PC-3 (cell line): ENCODE measurements at regions not wholly inside any gene's neighbourhood (a gene's known extent, or its start where the extent isn't known, plus 50 kb on each side); places are given as distances from the start of the nearest gene placed in this dataset.

ENCODE experiments used
- EZH2 ChIP-seq: fragments of 300-600 bp; sonication (generic); IDR thresholded peaks from one replicate; pipeline ENCODE4 v1.6.1; 2017; ENCODE audit warnings: antibody characterized with exemption, mild to moderate bottlenecking, low read length; ENCODE audit not compliant: unreplicated experiment
- EZH2phosphoT487 ChIP-seq: fragments of 300-600 bp; sonication (generic); IDR thresholded peaks from 2 replicates; pipeline ENCODE4 v1.6.1; 2018; ENCODE audit warnings: mild to moderate bottlenecking, antibody characterized with exemption, low read length, borderline replicate concordance
- TF ChIP-seq, protein P1 (sequence below): fragments of 300-600 bp; sonication (generic); conservative IDR thresholded peaks from 2 replicates; pipeline ENCODE4 v1.5.1; 2017; ENCODE audit warnings: antibody characterized with exemption, low read depth, mild to moderate bottlenecking, low read length

DNA sequence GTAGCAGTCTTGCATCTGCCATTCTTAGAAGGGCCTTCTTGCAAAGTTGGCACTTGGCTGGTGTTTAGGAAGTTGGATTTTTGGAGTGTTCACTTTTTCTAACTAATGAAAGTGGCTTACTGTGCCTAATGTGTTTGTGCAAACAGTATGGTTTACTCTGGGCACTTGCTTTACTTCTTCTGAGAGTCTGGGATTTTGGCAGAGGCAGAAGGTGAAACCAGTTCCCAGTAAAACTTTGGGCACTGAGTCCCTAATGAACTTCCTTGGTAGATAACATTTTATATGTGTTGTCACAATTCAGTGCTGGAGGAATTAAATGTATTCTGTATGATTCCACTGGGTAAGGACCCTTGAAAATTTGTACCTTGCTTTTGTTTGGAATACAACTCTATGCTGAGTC lies 155.7 kb downstream of the FAM170A start:
- TF ChIP-seq, protein P1, sequence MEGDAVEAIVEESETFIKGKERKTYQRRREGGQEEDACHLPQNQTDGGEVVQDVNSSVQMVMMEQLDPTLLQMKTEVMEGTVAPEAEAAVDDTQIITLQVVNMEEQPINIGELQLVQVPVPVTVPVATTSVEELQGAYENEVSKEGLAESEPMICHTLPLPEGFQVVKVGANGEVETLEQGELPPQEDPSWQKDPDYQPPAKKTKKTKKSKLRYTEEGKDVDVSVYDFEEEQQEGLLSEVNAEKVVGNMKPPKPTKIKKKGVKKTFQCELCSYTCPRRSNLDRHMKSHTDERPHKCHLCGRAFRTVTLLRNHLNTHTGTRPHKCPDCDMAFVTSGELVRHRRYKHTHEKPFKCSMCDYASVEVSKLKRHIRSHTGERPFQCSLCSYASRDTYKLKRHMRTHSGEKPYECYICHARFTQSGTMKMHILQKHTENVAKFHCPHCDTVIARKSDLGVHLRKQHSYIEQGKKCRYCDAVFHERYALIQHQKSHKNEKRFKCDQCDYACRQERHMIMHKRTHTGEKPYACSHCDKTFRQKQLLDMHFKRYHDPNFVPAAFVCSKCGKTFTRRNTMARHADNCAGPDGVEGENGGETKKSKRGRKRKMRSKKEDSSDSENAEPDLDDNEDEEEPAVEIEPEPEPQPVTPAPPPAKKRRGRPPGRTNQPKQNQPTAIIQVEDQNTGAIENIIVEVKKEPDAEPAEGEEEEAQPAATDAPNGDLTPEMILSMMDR = no peak
- TF ChIP-seq EZH2phosphoT487 (no peak), EZH2 (no peak)
